ENCODE measurements at regions not wholly inside any gene's neighbourhood (a gene's known extent, or its start where the extent isn't known, plus 50 kb on each side); places are given as distances from the start of the nearest gene placed in this dataset.

- no peaks in the 10 kb centered on the region for H3K36me3 ChIP-seq (replicated peaks; ENCODE audit: insufficient read depth, low read depth)
- WGBS (ENCODE audit: low lambda C conversion rate, missing lambda C conversion rate) = 61% methylated on average over 1 of the region's 1 CpG
- H4K20me1 ChIP-seq (ENCODE audit: insufficient read depth, poor library complexity, severe bottlenecking) = no peaks in the 10 kb centered on the region
- H3K27ac ChIP-seq = peak overlapping the region; percentile 56
- no peaks in the 10 kb centered on the region for H3K9me3 ChIP-seq (ENCODE audit: low read depth)
- H3K4me2 ChIP-seq = no peak overlapping the region
- no peaks in the 10 kb centered on the region for H3K27me3 ChIP-seq
- no peaks in the 10 kb centered on the region for H3K4me1 ChIP-seq (ENCODE audit: insufficient read depth)
- no peaks in the 10 kb centered on the region for H3K9me2 ChIP-seq (replicated peaks; ENCODE audit: insufficient read depth)
- no peaks in the 10 kb centered on the region for H3K79me2 ChIP-seq
- no peak overlapping the region for H3K4me3 ChIP-seq
- no peak overlapping the region for H2AFZ ChIP-seq
- TF ChIP-seq CTCF (IDR thresholded peaks at IDR 0.05; ENCODE audit: poor library complexity) (no peak), EZH2phosphoT487 (IDR thresholded peaks at IDR 0.05; ENCODE audit: low read depth, severe bottlenecking, unreplicated experiment) (no peak), EZH2 (IDR thresholded peaks at IDR 0.05; ENCODE audit: borderline replicate concordance) (no peak)
- no peak for DNase-seq (ENCODE audit: low spot score)
These were observed 125.4 kb downstream of the SYT10 start for GRCh38 chr12:33314223-33314622.

- Histone ChIP-seq H3K4me3 (no peak overlapping the region), H3K4me1 (ENCODE audit: insufficient read depth) (no peaks in the 10 kb centered on the region), H3K36me3 (replicated peaks; ENCODE audit: insufficient read depth, low read depth) (no peaks in the 10 kb centered on the region), H3K4me2 (no peak overlapping the region), H3K27ac (no peak overlapping the region), H4K20me1 (ENCODE audit: insufficient read depth, poor library complexity, severe bottlenecking) (no peaks in the 10 kb centered on the region), H2AFZ (no peak overlapping the region), H3K9me2 (replicated peaks; ENCODE audit: insufficient read depth) (no peaks in the 10 kb centered on the region), H3K27me3 (no peaks in the 10 kb centered on the region), H3K79me2 (no peaks in the 10 kb centered on the region), H3K9me3 (ENCODE audit: low read depth) (no peaks in the 10 kb centered on the region)
- TF ChIP-seq EZH2phosphoT487 (IDR thresholded peaks at IDR 0.05; ENCODE audit: low read depth, severe bottlenecking, unreplicated experiment) = no peak
- TF ChIP-seq EZH2 (IDR thresholded peaks at IDR 0.05; ENCODE audit: borderline replicate concordance) = no peak
- no peak for TF ChIP-seq CTCF (IDR thresholded peaks at IDR 0.05; ENCODE audit: poor library complexity)
- no peak for DNase-seq (ENCODE audit: low spot score)
These were observed 126.1 kb downstream of the SYT10 start for GRCh38 chr12:33313476-33313875.

- H3K27me3 ChIP-seq = no peaks in the 10 kb centered on the region
These were observed 129.1 kb downstream of the SYT10 start for GRCh38 chr12:33310471-33310870.

More at GRCh38 chr12:33310471-33310870, 129.1 kb downstream of the SYT10 start:
- TF ChIP-seq EZH2phosphoT487 (IDR thresholded peaks at IDR 0.05; ENCODE audit: low read depth, severe bottlenecking, unreplicated experiment) (no peak), CTCF (IDR thresholded peaks at IDR 0.05; ENCODE audit: poor library complexity) (no peak), EZH2 (IDR thresholded peaks at IDR 0.05; ENCODE audit: borderline replicate concordance) (no peak)
- Histone ChIP-seq H3K9me3 (ENCODE audit: low read depth) (no peaks in the 10 kb centered on the region), H3K9me2 (replicated peaks; ENCODE audit: insufficient read depth) (no peaks in the 10 kb centered on the region), H3K4me3 (no peak overlapping the region), H3K79me2 (no peaks in the 10 kb centered on the region), H4K20me1 (ENCODE audit: insufficient read depth, poor library complexity, severe bottlenecking) (no peaks in the 10 kb centered on the region), H3K4me1 (ENCODE audit: insufficient read depth) (peaks cover 4% of the 10 kb centered on the region), H3K36me3 (replicated peaks; ENCODE audit: insufficient read depth, low read depth) (no peaks in the 10 kb centered on the region), H3K4me2 (no peak overlapping the region), H3K27ac (no peak overlapping the region), H2AFZ (no peak overlapping the region)
- no peak for DNase-seq (ENCODE audit: low spot score)
- WGBS (ENCODE audit: low lambda C conversion rate, missing lambda C conversion rate) = 100% methylated on average over 4 of the region's 4 CpGs

Data from hepatocyte (in vitro differentiated cells).